ENCODE measurements at regions not wholly inside any gene's neighbourhood (a gene's known extent, or its start where the extent isn't known, plus 50 kb on each side); places are given as distances from the start of the nearest gene placed in this dataset.

GRCh38 chr2:117698287-117698686 is 116.2 kb upstream of the DDX18 start:
- no peaks in the 10 kb centered on the region for H3K4me1 ChIP-seq (replicated peaks in 1 of 4; ENCODE audit: control insufficient read depth in 3 of 4, insufficient read depth in 4 of 4, low read length in 3 of 4)
- H2BK20ac ChIP-seq (ENCODE audit: low read length): no peak overlapping the region
- no peak overlapping the region for H3K4me3 ChIP-seq (ENCODE audit: extremely low read depth in 1 of 4, insufficient read depth in 2 of 4, low read depth in 3 of 4, low read length in 4 of 4)
- H3K18ac ChIP-seq (ENCODE audit: extremely low read depth, low read length): no peak overlapping the region
- no peak overlapping the region for H3K9ac ChIP-seq (replicated peaks in 1 of 4; ENCODE audit: extremely low read depth in 1 of 4, low read depth in 3 of 4, low read length in 3 of 4)
- 84% methylated on average over 4 of the region's 4 CpGs; no CpG with 5 or more reads in 1 of the 2 experiments for WGBS, 2 experiments (ENCODE audit: extremely low coverage in 1 of 2, insufficient coverage in 1 of 2, insufficient read length in 1 of 2, insufficient replicate concordance in 2 of 2, low coverage in 1 of 2, low lambda C conversion rate in 2 of 2, missing lambda C conversion rate in 1 of 2)
- no peak overlapping the region for H3K14ac ChIP-seq (ENCODE audit: insufficient read length)
- no peak overlapping the region for H3K27ac ChIP-seq (ENCODE audit: low read depth, low read length)
- H3K4ac ChIP-seq (replicated peaks; ENCODE audit: insufficient read length, low read depth, low read length): no peak overlapping the region
- H3K4me2 ChIP-seq (ENCODE audit: insufficient read depth in 1 of 2, low read depth in 2 of 2, low read length in 2 of 2): no peak overlapping the region
- DNase-seq (ENCODE audit: low read depth in 1 of 2, low spot score in 2 of 2) (no peak), FAIRE-seq (no peak)
- H3K23ac ChIP-seq (ENCODE audit: insufficient read length): no peak overlapping the region
- H2BK12ac ChIP-seq (ENCODE audit: low read depth, low read length): no peak overlapping the region
- no peak overlapping the region for H3K56ac ChIP-seq (replicated peaks; ENCODE audit: insufficient read length, low read depth, low read length)
- no peak overlapping the region for H2BK5ac ChIP-seq (ENCODE audit: low read depth, low read length)
- ChIA-PET POLR2A (ENCODE audit: partially characterized antibody) (no interaction called here), CTCF (ENCODE audit: partially characterized antibody) (interaction anchor here (0.9 to 1.3 kb wide), 3 partner anchors 12 to 227 kb away, joined by 3 to 5 read pairs (median 3); no protein-coding TSS in a partner anchor)
- no peak for TF ChIP-seq CREB1 (IDR thresholded peaks at IDR 0.05)
- TF ChIP-seq EGR1 (IDR thresholded peaks at IDR 0.05; ENCODE audit: borderline replicate concordance, low read depth, low read length): no peak
- TF ChIP-seq ATF3 (IDR thresholded peaks at IDR 0.05; ENCODE audit: insufficient read depth, low read depth, low read length): no peak
- TF ChIP-seq SUZ12 (IDR thresholded peaks at IDR 0.05; ENCODE audit: low read length): no peak
- TF ChIP-seq JUN (IDR thresholded peaks at IDR 0.05; ENCODE audit: low read depth, low read length): no peak
- no peak for TF ChIP-seq MAX (IDR thresholded peaks at IDR 0.05)
- TF ChIP-seq BCL11A (IDR thresholded peaks at IDR 0.05; ENCODE audit: low read depth in 2 of 2, low read length in 2 of 2): no peak
- no peak overlapping the region for H4K5ac ChIP-seq (ENCODE audit: insufficient read length, low read depth, low read length)
- no peak overlapping the region for H4K8ac ChIP-seq (ENCODE audit: extremely low read depth, insufficient read depth, low read length)
- H3K79me2 ChIP-seq (ENCODE audit: control insufficient read depth in 1 of 2, insufficient read depth in 2 of 2, low read length in 2 of 2): no peaks in the 10 kb centered on the region
- H2AK5ac ChIP-seq (ENCODE audit: low read depth, low read length): no peak overlapping the region
- H3K79me1 ChIP-seq (ENCODE audit: low read depth, low read length): no peaks in the 10 kb centered on the region
- H2BK120ac ChIP-seq (replicated peaks; ENCODE audit: low read depth, low read length): no peak overlapping the region
- H4K91ac ChIP-seq (replicated peaks; ENCODE audit: insufficient read length, low read length): no peak overlapping the region
- no peaks in the 10 kb centered on the region for H3K36me3 ChIP-seq (ENCODE audit: control insufficient read depth in 2 of 4, insufficient read depth in 4 of 4, low read length in 3 of 4)
- H2BK15ac ChIP-seq (ENCODE audit: low read length): no peak overlapping the region
- no peaks in the 10 kb centered on the region for H3K23me2 ChIP-seq (ENCODE audit: low read depth, low read length)
- no peaks in the 10 kb centered on the region for H4K20me1 ChIP-seq (replicated peaks in 1 of 2; ENCODE audit: control insufficient read depth in 1 of 2, insufficient read depth in 2 of 2, low read length in 2 of 2)
- no peaks in the 10 kb centered on the region for H3K27me3 ChIP-seq (replicated peaks in 1 of 4; ENCODE audit: control insufficient read depth in 3 of 4, extremely low read depth in 1 of 4, insufficient read depth in 3 of 4, low read length in 3 of 4)
- peak overlapping the region; percentile 87 for H2AFZ ChIP-seq (ENCODE audit: low read length)
- H3K9me3 ChIP-seq (ENCODE audit: insufficient read depth in 2 of 2, low read depth in 1 of 2, low read length in 1 of 2): no peaks in the 10 kb centered on the region
